MM.1S (cell line): ENCODE measurements at regions not wholly inside any gene's neighbourhood (a gene's known extent, or its start where the extent isn't known, plus 50 kb on each side); places are given as distances from the start of the nearest gene placed in this dataset.

ENCODE experiments used
- DNase-seq: peaks from one replicate; pipeline ENCODE4 v3.0.0-alpha.2; 2015
- H2AFZ ChIP-seq: fragments of 300-600 bp; sonication (generic); 2 replicates; pipeline ENCODE4 v1.6.0; 2016; ENCODE audit warnings: antibody characterized with exemption, low read length
- H3F3A ChIP-seq: fragments of 300-600 bp; sonication (generic); 2 replicates; pipeline ENCODE4 v1.6.1; 2016; ENCODE audit warnings: mild to moderate bottlenecking, antibody characterized with exemption, low read length, moderate library complexity, mixed read lengths; ENCODE audit not compliant: insufficient read depth
- H3K27ac ChIP-seq: fragments of 300-600 bp; sonication (generic); 2 replicates; pipeline ENCODE4 v1.5.1; 2016; ENCODE audit warnings: mild to moderate bottlenecking, low read length
- H3K27me3 ChIP-seq: fragments of 300-600 bp; sonication (generic); replicated peaks from 2 replicates; pipeline ENCODE4 v1.6.0; 2016; ENCODE audit warnings: low read length; ENCODE audit not compliant: insufficient read depth
- H3K36me3 ChIP-seq: fragments of 300-600 bp; sonication (generic); replicated peaks from 2 replicates; pipeline ENCODE4 v1.6.1; 2016; ENCODE audit warnings: mild to moderate bottlenecking, low read length, mixed read lengths; ENCODE audit not compliant: insufficient read depth
- H3K4me1 ChIP-seq: fragments of 300-600 bp; sonication (generic); 2 replicates; pipeline ENCODE4 v1.6.1; 2016; ENCODE audit warnings: low read length, mixed read lengths
- H3K4me2 ChIP-seq: fragments of 300-600 bp; sonication (generic); 2 replicates; pipeline ENCODE4 v1.6.0; 2016; ENCODE audit warnings: low read depth, low read length
- H3K4me3 ChIP-seq: fragments of 300-600 bp; sonication (generic); 2 replicates; pipeline ENCODE4 v1.5.1; 2016; ENCODE audit warnings: low read length, mixed read lengths
- H3K79me2 ChIP-seq: fragments of 300-600 bp; sonication (generic); 2 replicates; pipeline ENCODE4 v1.6.1; 2016; ENCODE audit warnings: mixed run types, low read length, mixed read lengths
- H3K9ac ChIP-seq: fragments of 300-600 bp; sonication (generic); 2 replicates; pipeline ENCODE4 v1.6.1; 2016; ENCODE audit warnings: low read length, mixed read lengths
- H3K9me2 ChIP-seq: fragments of 300-600 bp; sonication (generic); replicated peaks from 2 replicates; pipeline ENCODE4 v1.6.1; 2016; ENCODE audit warnings: mild to moderate bottlenecking, low read length, mixed read lengths; ENCODE audit not compliant: insufficient read depth
- H3K9me3 ChIP-seq: fragments of 300-600 bp; sonication (generic); replicated peaks from 2 replicates; pipeline ENCODE4 v1.6.1; 2016; ENCODE audit warnings: mild to moderate bottlenecking, low read length, mixed read lengths; ENCODE audit not compliant: insufficient read depth
- H4K20me1 ChIP-seq: fragments of 300-600 bp; sonication (generic); 2 replicates; pipeline ENCODE4 v1.6.1; 2016; ENCODE audit warnings: mild to moderate bottlenecking, low read length, moderate library complexity, mixed read lengths; ENCODE audit not compliant: insufficient read depth
- EZH2 ChIP-seq: fragments of 300-600 bp; sonication (generic); optimal IDR thresholded peaks from 2 replicates; pipeline ENCODE3; 2017; ENCODE audit warnings: low read depth, mild to moderate bottlenecking, antibody characterized with exemption, low read length, mixed read lengths
- EZH2phosphoT487 ChIP-seq: fragments of 300-600 bp; sonication (generic); IDR thresholded peaks from 2 replicates; pipeline ENCODE4 v1.6.1; 2018; ENCODE audit warnings: antibody characterized with exemption, low read length
- TF ChIP-seq, protein P1 (sequence below): fragments of 300-600 bp; sonication (generic); IDR thresholded peaks from 2 replicates; pipeline ENCODE4 v1.5.1; 2016; ENCODE audit warnings: antibody characterized with exemption, low read length, mixed read lengths

DNA sequence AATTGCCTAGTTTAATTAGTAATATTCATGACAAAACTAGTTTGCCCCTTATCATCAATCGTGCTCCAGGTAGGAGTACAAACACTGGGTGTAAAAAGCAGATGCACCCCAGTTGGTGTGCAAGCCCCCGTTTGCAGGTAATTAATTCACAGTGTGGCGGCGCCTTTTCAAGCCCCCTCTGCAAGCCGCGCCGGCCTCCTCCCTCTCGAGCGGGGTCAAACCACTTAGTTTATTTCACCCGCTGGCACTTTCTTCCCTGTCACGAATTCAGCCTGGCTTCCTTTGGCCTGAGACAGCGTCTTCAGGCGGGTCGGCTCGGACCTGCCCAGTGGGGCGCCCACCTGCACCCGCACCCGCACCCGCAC lies 64.7 kb upstream of the MAPRE2 start:
- Histone ChIP-seq H3K4me1 (peaks cover 6% of the 10 kb centered on the region), H3K9ac (peak overlapping the region; percentile 47; the same call in 1 of the 2 replicates), H3F3A (peaks cover 19% of the 10 kb centered on the region), H3K4me2 (peak overlapping the region; percentile 96), H3K4me3 (peak overlapping the region; percentile 87), H3K27ac (no peak overlapping the region), H3K27me3 (no peaks in the 10 kb centered on the region), H2AFZ (peak overlapping the region; percentile 98), H4K20me1 (no peaks in the 10 kb centered on the region), H3K9me3 (no peaks in the 10 kb centered on the region), H3K9me2 (no peaks in the 10 kb centered on the region), H3K36me3 (no peaks in the 10 kb centered on the region), H3K79me2 (no peaks in the 10 kb centered on the region)
- TF ChIP-seq EZH2 (no peak), EZH2phosphoT487 (no peak)
- TF ChIP-seq, protein P1, sequence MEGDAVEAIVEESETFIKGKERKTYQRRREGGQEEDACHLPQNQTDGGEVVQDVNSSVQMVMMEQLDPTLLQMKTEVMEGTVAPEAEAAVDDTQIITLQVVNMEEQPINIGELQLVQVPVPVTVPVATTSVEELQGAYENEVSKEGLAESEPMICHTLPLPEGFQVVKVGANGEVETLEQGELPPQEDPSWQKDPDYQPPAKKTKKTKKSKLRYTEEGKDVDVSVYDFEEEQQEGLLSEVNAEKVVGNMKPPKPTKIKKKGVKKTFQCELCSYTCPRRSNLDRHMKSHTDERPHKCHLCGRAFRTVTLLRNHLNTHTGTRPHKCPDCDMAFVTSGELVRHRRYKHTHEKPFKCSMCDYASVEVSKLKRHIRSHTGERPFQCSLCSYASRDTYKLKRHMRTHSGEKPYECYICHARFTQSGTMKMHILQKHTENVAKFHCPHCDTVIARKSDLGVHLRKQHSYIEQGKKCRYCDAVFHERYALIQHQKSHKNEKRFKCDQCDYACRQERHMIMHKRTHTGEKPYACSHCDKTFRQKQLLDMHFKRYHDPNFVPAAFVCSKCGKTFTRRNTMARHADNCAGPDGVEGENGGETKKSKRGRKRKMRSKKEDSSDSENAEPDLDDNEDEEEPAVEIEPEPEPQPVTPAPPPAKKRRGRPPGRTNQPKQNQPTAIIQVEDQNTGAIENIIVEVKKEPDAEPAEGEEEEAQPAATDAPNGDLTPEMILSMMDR: no peak
- no peak for DNase-seq

GRCh38 chr18:34976899-34977837 lies 64.0 kb upstream of the MAPRE2 start:
- Histone ChIP-seq H3K36me3 (no peaks in the 10 kb centered on the region), H3K27me3 (no peaks in the 10 kb centered on the region), H3K27ac (no peak overlapping the region), H4K20me1 (no peaks in the 10 kb centered on the region), H3K4me2 (peak overlapping the region; percentile 96), H3K9me3 (no peaks in the 10 kb centered on the region), H3F3A (peaks cover 19% of the 10 kb centered on the region), H3K9ac (peak overlapping the region; percentile 47; the same call in 1 of the 2 replicates), H3K9me2 (no peaks in the 10 kb centered on the region), H2AFZ (peak overlapping the region; percentile 98), H3K4me1 (peaks cover 6% of the 10 kb centered on the region), H3K79me2 (no peaks in the 10 kb centered on the region), H3K4me3 (peak overlapping the region; percentile 87)
- TF ChIP-seq EZH2phosphoT487 (no peak), EZH2 (no peak)
- TF ChIP-seq, protein P1: no peak
- DNase-seq: peak; percentile 84

DNA sequence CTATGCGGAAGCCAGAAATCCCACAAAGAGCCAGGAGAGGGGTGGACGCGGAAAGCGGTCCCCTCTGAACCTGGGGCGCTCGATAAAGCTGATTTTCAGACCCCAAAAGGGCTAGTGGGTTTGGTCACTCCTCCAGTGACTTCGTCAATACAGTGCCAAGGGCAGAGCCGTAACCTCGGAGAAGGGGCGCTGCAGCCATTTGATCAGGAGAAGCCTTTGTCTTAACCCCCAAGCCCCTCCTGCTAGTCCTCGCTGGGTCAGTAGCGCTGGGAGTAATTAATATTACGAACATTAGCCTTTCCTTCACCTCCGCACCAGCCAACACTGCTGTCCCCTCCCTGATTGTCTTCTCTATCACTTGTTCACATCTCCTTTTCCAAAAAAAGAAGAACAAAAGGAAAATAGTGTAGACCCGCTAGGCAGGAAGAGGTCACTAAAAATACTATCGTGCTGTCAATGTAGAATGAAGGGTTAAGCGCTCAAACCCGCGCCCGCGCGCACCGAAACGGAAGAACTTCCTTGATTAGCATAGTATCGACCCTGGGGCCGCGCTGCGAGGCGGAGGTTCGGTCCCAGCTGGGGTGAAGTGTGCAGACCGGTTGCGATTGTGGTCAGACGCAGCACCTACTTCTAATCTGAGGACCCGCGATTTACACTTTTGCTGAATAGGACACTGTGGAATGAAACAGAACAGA lies 63.2 kb upstream of the MAPRE2 start:
- no peaks in the 10 kb centered on the region for H3K27me3 ChIP-seq

More for the DNA sequence above, 63.2 kb upstream of the MAPRE2 start:
- Histone ChIP-seq H2AFZ (peak overlapping the region; percentile 98), H4K20me1 (no peaks in the 10 kb centered on the region), H3K4me3 (peak overlapping the region; percentile 87), H3K9ac (peak overlapping the region; percentile 47; the same call in 1 of the 2 replicates), H3K9me2 (no peaks in the 10 kb centered on the region), H3K36me3 (no peaks in the 10 kb centered on the region), H3K4me1 (peaks cover 6% of the 10 kb centered on the region), H3K4me2 (peak overlapping the region; percentile 96), H3K27ac (no peak overlapping the region), H3K79me2 (no peaks in the 10 kb centered on the region), H3K9me3 (no peaks in the 10 kb centered on the region), H3F3A (peaks cover 19% of the 10 kb centered on the region)
- TF ChIP-seq, protein P1: no peak
- TF ChIP-seq EZH2phosphoT487 (no peak), EZH2 (no peak)
- DNase-seq: peak; percentile 72
